Trophoblast cell (in vitro differentiated cells and primary cell): ENCODE measurements at regions not wholly inside any gene's neighbourhood (a gene's known extent, or its start where the extent isn't known, plus 50 kb on each side); places are given as distances from the start of the nearest gene placed in this dataset.

ENCODE experiments used
- DNase-seq, 2 donors: peaks; one replicate each; pipeline ENCODE4 v3.0.0-alpha.2; 2016
- H2AFZ ChIP-seq: 2 replicates; pipeline ENCODE4 v1.6.1; 2013; ENCODE audit warnings: low read length, moderate library complexity, mild to moderate bottlenecking; ENCODE audit not compliant: insufficient read depth, poor library complexity
- H2AK5ac ChIP-seq: 2 replicates; pipeline ENCODE4 v1.6.1; 2013; ENCODE audit warnings: mild to moderate bottlenecking, low read length
- H2BK120ac ChIP-seq: 2 replicates; pipeline ENCODE4 v1.6.1; 2013; ENCODE audit warnings: low read length, mild to moderate bottlenecking, moderate library complexity; ENCODE audit not compliant: insufficient read depth, poor library complexity
- H2BK12ac ChIP-seq: 2 replicates; pipeline ENCODE4 v1.6.1; 2013; ENCODE audit warnings: mild to moderate bottlenecking, low read length, moderate library complexity
- H2BK5ac ChIP-seq: 2 replicates; pipeline ENCODE4 v1.6.1; 2013; ENCODE audit warnings: low read length, low read depth, moderate library complexity, mild to moderate bottlenecking; ENCODE audit not compliant: poor library complexity
- H3K14ac ChIP-seq: 2 replicates; pipeline ENCODE4 v1.6.1; 2013; ENCODE audit warnings: mild to moderate bottlenecking, low read length
- H3K18ac ChIP-seq: 2 replicates; pipeline ENCODE4 v1.6.1; 2013; ENCODE audit warnings: mild to moderate bottlenecking, low read length
- H3K23ac ChIP-seq: 2 replicates; pipeline ENCODE4 v1.6.1; 2013; ENCODE audit warnings: low read length
- H3K27ac ChIP-seq: 2 replicates; pipeline ENCODE4 v1.5.1; 2013; ENCODE audit warnings: low read depth, mild to moderate bottlenecking, inconsistent platforms, low read length, moderate library complexity
- H3K27me3 ChIP-seq: 2 replicates; pipeline ENCODE4 v1.6.1; 2013; ENCODE audit warnings: inconsistent platforms, mild to moderate bottlenecking, low read length, moderate library complexity; ENCODE audit not compliant: insufficient read depth
- H3K36me3 ChIP-seq, 2 experiments: 1 replicate in 1 of 2; 2 replicates in 1 of 2; pipeline ENCODE4 v1.6.1; 2013; ENCODE audit warnings: low read length in 2 of 2, mild to moderate bottlenecking in 2 of 2, moderate library complexity in 1 of 2; ENCODE audit not compliant: insufficient read depth in 2 of 2, control insufficient read depth in 1 of 2
- H3K4ac ChIP-seq: 2 replicates; pipeline ENCODE4 v1.6.1; 2013; ENCODE audit warnings: low read depth, mild to moderate bottlenecking, low read length, moderate library complexity
- H3K4me1 ChIP-seq, 2 experiments: 1 replicate in 1 of 2; 2 replicates in 1 of 2; pipeline ENCODE4 v1.6.1; 2013; ENCODE audit warnings: low read length in 2 of 2, mild to moderate bottlenecking in 2 of 2, moderate library complexity in 1 of 2; ENCODE audit not compliant: insufficient read depth in 2 of 2, control insufficient read depth in 1 of 2
- H3K4me2 ChIP-seq: 2 replicates; pipeline ENCODE4 v1.6.1; 2013; ENCODE audit warnings: inconsistent platforms, mild to moderate bottlenecking, low read length, moderate library complexity
- H3K4me3 ChIP-seq: 2 replicates; pipeline ENCODE4 v1.5.1; 2013; ENCODE audit warnings: mild to moderate bottlenecking, low read depth, low read length, inconsistent platforms
- H3K79me1 ChIP-seq: one replicate; pipeline ENCODE4 v1.6.1; 2013; ENCODE audit warnings: low read length
- H3K79me2 ChIP-seq: 2 replicates; pipeline ENCODE4 v1.6.1; 2013; ENCODE audit warnings: low read length, mild to moderate bottlenecking; ENCODE audit not compliant: control insufficient read depth, insufficient read depth, poor library complexity
- H3K9ac ChIP-seq: 2 replicates; pipeline ENCODE4 v1.6.1; 2013; ENCODE audit warnings: mild to moderate bottlenecking, low read length
- H3K9me3 ChIP-seq: 2 replicates; pipeline ENCODE4 v1.6.1; 2013; ENCODE audit warnings: low read depth, mild to moderate bottlenecking, control low read depth, inconsistent platforms, low read length; ENCODE audit not compliant: insufficient read depth
- H4K12ac ChIP-seq: 2 replicates; pipeline ENCODE4 v1.6.1; 2013; ENCODE audit warnings: low read depth, mild to moderate bottlenecking, low read length, moderate library complexity
- H4K8ac ChIP-seq: 2 replicates; pipeline ENCODE4 v1.6.1; 2013; ENCODE audit warnings: low read depth, mild to moderate bottlenecking, low read length, moderate library complexity
- H4K91ac ChIP-seq: one replicate; pipeline ENCODE4 v1.6.1; 2013; ENCODE audit warnings: low read depth, mild to moderate bottlenecking, low read length, moderate library complexity
- WGBS: extraction: QIAGEN DNeasy Blood & Tissue Kit; methylation state at CpG from one replicate; pipeline ENCODE4 v1.1.7; 2013; ENCODE audit warnings: missing lambda C conversion rate; ENCODE audit not compliant: insufficient read length, insufficient coverage; ENCODE audit errors: extremely low coverage; 5-methylcytosine and 5-hydroxymethylcytosine counted together

DNA sequence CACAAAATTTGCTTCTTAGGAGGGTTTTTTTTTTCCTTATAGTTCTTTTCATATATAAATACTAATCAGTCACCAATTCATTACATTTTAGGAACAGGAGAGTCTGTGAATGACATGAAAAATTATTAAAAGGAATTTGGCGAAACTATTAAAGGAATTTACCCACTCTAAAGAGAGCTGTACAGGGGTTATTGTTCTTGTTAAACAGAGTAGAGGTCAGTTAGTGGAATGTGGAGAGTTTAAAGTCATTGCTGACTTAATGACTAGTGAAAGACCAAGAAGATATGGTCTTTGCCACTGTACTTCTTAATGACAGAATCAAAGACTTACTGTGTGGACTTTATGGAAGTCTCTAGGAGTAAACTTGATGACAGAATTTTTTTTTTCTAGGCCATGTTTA is 333.6 kb upstream of the C2CD4B start:
- Histone ChIP-seq H3K9ac (no peak overlapping the region), H4K8ac (no peak overlapping the region), H3K4me2 (no peak overlapping the region), H2AFZ (no peak overlapping the region), H4K12ac (no peak overlapping the region), H2BK5ac (no peak overlapping the region), H3K4me3 (no peak overlapping the region), H2BK120ac (peak overlapping the region; percentile 49), H3K4ac (no peak overlapping the region), H2AK5ac (no peak overlapping the region), H3K9me3 (no peaks in the 10 kb centered on the region), H3K18ac (no peak overlapping the region), H3K27ac (peak overlapping the region; percentile 88), H3K23ac (no peak overlapping the region), H3K36me3 (no peaks in the 10 kb centered on the region), H3K79me2 (no peaks in the 10 kb centered on the region), H2BK12ac (peak overlapping the region; percentile 56), H4K91ac (peak overlapping the region; percentile 74), H3K4me1 (peaks cover 29 to 48% of the 10 kb centered on the region in 2 experiments), H3K79me1 (peaks cover 43% of the 10 kb centered on the region), H3K14ac (no peak overlapping the region), H3K27me3 (no peaks in the 10 kb centered on the region)
- WGBS: no CpG with 5 or more reads among the region's 1 CpG
- no peak for DNase-seq

DNA sequence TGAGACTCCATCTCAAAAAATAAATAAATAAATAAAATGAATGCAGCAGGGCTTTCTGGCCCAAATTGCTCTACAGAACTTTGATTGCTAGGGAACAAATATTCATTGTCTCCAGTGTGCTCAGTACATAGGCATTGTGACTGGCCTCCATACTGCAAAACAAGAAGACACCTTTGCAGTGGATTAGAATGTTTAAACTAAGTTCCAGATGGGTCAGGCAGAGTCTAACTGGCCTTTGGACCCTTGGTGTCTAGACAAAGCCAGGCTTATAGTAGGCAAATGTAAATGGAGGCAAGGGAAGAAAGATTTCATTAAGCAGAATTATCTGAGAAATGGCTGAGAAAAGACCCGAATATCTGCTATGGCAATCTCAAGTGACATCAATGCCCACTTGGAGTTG is 335.2 kb upstream of the C2CD4B start:
- Histone ChIP-seq H3K9me3 (no peaks in the 10 kb centered on the region), H3K23ac (no peak overlapping the region), H3K9ac (no peak overlapping the region), H2BK120ac (no peak overlapping the region), H3K4me3 (no peak overlapping the region), H2BK12ac (peak overlapping the region; percentile 17), H4K8ac (no peak overlapping the region), H3K4me2 (no peak overlapping the region), H3K14ac (no peak overlapping the region), H2AFZ (no peak overlapping the region), H3K27ac (no peak overlapping the region), H3K4me1 (peaks cover 21 to 42% of the 10 kb centered on the region in 2 experiments), H3K79me1 (peaks cover 36% of the 10 kb centered on the region), H4K12ac (no peak overlapping the region), H3K36me3 (no peaks in the 10 kb centered on the region), H2BK5ac (no peak overlapping the region), H4K91ac (no peak overlapping the region), H3K27me3 (no peaks in the 10 kb centered on the region), H3K4ac (peak overlapping the region; percentile 24), H3K18ac (no peak overlapping the region), H3K79me2 (no peaks in the 10 kb centered on the region), H2AK5ac (no peak overlapping the region)
- no CpG with 5 or more reads among the region's 1 CpG for WGBS
- DNase-seq: no peak

DNA sequence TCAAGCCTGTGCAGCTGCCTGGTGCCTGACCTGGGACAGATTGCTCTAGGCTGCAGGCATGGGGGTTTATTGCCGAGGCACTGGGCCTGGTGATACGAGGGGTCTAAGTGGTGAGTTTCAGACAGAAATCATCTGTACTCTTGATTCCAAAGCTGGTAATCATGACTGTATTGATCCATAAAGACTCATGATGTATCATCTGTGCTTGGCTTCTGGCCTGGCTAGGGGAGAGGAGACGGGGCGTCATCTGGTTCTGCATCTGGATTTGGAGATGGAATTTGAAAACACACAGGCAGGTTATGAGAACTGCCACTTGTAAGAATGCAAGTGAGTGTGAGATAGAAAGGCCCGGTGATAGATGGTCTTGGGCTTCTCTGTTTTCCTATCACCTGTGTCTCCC is 337.4 kb upstream of the C2CD4B start:
- Histone ChIP-seq H2BK12ac (peak overlapping the region; percentile 77), H3K23ac (peak overlapping the region; percentile 66), H3K4me1 (peaks cover 14 to 35% of the 10 kb centered on the region in 2 experiments), H2BK5ac (no peak overlapping the region), H3K4ac (no peak overlapping the region), H4K12ac (no peak overlapping the region), H3K4me3 (no peak overlapping the region), H3K79me2 (no peaks in the 10 kb centered on the region), H3K27ac (no peak overlapping the region), H3K9me3 (no peaks in the 10 kb centered on the region), H4K8ac (no peak overlapping the region), H3K27me3 (no peaks in the 10 kb centered on the region), H2AK5ac (peak overlapping the region; percentile 76), H3K18ac (no peak overlapping the region), H2BK120ac (no peak overlapping the region), H3K9ac (no peak overlapping the region), H4K91ac (peak overlapping the region; percentile 28), H3K36me3 (no peaks in the 10 kb centered on the region), H2AFZ (no peak overlapping the region), H3K79me1 (peaks cover 22% of the 10 kb centered on the region), H3K14ac (peak overlapping the region; percentile 26), H3K4me2 (no peak overlapping the region)
- no CpG with 5 or more reads among the region's 5 CpGs for WGBS
- no peak for DNase-seq

DNA sequence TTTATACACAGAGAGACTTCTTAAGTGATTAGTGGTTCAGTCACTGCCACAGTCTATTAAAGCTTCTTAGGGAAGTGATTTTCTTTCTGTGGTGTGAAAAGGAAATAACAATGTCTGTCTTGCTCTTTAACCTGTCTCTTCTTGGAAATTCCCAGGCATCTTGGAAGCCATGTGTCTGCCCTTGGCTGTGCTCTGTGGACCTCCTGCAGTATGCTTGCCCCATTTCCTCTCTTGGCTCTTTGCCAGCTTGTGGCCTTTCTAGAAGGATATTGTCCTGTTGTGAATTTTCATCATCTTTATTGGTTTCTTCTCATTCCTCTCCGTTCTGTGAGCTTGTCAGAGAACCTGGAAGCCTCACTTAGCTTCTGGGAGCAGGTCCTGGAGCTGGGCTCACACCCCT is 338.4 kb upstream of the C2CD4B start:
- Histone ChIP-seq H3K36me3 (no peaks in the 10 kb centered on the region), H3K4me2 (no peak overlapping the region), H2BK120ac (peak overlapping the region; percentile 6), H4K91ac (no peak overlapping the region), H3K27me3 (no peaks in the 10 kb centered on the region), H2BK5ac (peak overlapping the region; percentile 75), H4K8ac (no peak overlapping the region), H3K79me2 (no peaks in the 10 kb centered on the region), H3K9ac (no peak overlapping the region), H3K27ac (no peak overlapping the region), H3K4me1 (peaks cover 13 to 31% of the 10 kb centered on the region in 2 experiments), H3K23ac (no peak overlapping the region), H2AFZ (no peak overlapping the region), H2AK5ac (no peak overlapping the region), H2BK12ac (no peak overlapping the region), H4K12ac (no peak overlapping the region), H3K4ac (no peak overlapping the region), H3K79me1 (peaks cover 19% of the 10 kb centered on the region), H3K9me3 (no peaks in the 10 kb centered on the region), H3K18ac (peak overlapping the region; percentile 29), H3K14ac (no peak overlapping the region), H3K4me3 (no peak overlapping the region)
- no CpG with 5 or more reads among the region's 1 CpG for WGBS
- no peak for DNase-seq
